ENCODE measurements at regions not wholly inside any gene's neighbourhood (a gene's known extent, or its start where the extent isn't known, plus 50 kb on each side); places are given as distances from the start of the nearest gene placed in this dataset.

DNA sequence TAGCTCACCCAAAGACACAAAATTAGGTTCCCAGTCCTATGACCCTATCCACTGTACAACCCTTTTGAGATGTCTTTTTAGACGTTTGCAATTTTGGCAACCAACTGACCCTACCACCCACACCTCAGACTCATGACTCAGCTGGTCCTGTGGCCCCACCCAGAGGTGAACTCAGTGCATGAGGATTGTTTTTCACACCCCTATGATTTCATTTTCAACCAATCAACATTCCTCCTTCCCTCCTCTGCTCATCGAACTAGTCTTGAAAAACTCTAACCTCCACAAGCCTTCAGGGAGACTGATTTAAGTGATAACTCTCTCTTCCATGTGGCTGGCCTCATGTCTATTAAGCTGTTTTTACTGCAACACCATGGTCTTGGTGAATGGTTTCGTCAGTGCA, 350.7 kb downstream of the UQCRFS1 start:
- intact Hi-C loops (cut with DNase I), result no loop called here
- TF ChIP-seq POLR2A (IDR thresholded peaks at IDR 0.05) (no peak), CTCF (IDR thresholded peaks at IDR 0.05) (no peak), EP300 (IDR thresholded peaks at IDR 0.05) (no peak)
- 41 to 45% (median 42%) methylated on average over 3 of the region's 3 CpGs for WGBS, 3 donors
- Histone ChIP-seq H3K9me3 (no peaks in the 10 kb centered on the region), H3K4me3 (no peak overlapping the region), H3K27ac (no peak overlapping the region), H3K36me3 (no peaks in the 10 kb centered on the region), H3K27me3 (no peaks in the 10 kb centered on the region), H3K4me1 (ENCODE audit: insufficient read depth) (peaks cover 7% of the 10 kb centered on the region)
- no peak for DNase-seq

DNA sequence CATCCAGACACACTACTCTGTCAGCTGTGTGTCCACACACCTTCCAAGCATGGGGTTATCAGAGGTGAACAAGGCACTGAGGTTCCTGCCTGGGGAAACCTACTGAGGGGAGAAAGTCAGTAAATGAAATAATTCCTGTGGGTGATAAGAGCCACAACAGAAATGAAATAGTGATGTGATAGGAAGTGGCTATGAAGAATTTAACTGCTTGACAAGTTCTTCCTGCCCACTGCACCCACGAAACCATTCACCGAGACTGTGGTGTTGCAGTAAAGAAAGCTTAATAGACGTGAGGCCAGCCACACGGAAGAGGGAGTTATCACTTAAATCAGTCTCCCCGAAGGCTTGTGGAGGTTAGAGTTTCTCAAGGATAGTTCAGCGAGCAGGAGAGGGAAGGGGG, 353.1 kb downstream of the UQCRFS1 start:
- no peak overlapping the region for H3K27ac ChIP-seq
- TF ChIP-seq EP300 (IDR thresholded peaks at IDR 0.05) (no peak), CTCF (IDR thresholded peaks at IDR 0.05) (no peak), POLR2A (IDR thresholded peaks at IDR 0.05) (no peak)
- peaks cover 7% of the 10 kb centered on the region for H3K4me1 ChIP-seq (ENCODE audit: insufficient read depth)
- no peaks in the 10 kb centered on the region for H3K36me3 ChIP-seq
- H3K27me3 ChIP-seq, result no peaks in the 10 kb centered on the region
- DNase-seq, result no peak
- intact Hi-C loops (cut with DNase I), result no loop called here
- H3K4me3 ChIP-seq, result no peak overlapping the region
- 67 to 75% (median 75%) methylated on average over 6 of the region's 6 CpGs for WGBS, 3 donors
- H3K9me3 ChIP-seq, result no peaks in the 10 kb centered on the region

DNA sequence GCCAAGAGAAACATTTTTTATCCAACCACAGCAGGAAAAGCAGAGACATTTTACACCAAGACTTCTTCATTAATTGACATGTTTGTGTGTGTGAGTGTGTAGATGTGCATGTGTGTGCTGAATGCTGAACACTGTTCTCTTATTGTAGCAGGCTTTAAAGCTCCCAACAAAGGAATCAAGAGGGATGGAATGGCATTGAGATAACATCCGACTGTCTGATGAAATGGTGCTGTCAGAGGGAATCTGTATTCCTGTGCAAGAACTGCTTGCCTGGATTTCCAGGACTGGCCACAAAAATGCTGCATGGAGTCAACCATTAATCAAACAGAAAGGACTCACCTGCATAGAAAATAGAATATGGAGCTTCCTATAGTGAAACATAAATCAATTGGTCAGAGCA, 354.0 kb downstream of the UQCRFS1 start:
- no peaks in the 10 kb centered on the region for H3K36me3 ChIP-seq
- H3K27ac ChIP-seq, result no peak overlapping the region
- H3K9me3 ChIP-seq, result no peaks in the 10 kb centered on the region
- intact Hi-C loops (cut with DNase I), result no loop called here
- 52 to 82% (median 52%) methylated on average over 1 of the region's 1 CpG for WGBS, 3 donors
- no peak for DNase-seq
- peaks cover 6% of the 10 kb centered on the region for H3K4me1 ChIP-seq (ENCODE audit: insufficient read depth)
- TF ChIP-seq POLR2A (IDR thresholded peaks at IDR 0.05), result no peak
- H3K27me3 ChIP-seq, result no peaks in the 10 kb centered on the region
- no peak overlapping the region for H3K4me3 ChIP-seq

DNA sequence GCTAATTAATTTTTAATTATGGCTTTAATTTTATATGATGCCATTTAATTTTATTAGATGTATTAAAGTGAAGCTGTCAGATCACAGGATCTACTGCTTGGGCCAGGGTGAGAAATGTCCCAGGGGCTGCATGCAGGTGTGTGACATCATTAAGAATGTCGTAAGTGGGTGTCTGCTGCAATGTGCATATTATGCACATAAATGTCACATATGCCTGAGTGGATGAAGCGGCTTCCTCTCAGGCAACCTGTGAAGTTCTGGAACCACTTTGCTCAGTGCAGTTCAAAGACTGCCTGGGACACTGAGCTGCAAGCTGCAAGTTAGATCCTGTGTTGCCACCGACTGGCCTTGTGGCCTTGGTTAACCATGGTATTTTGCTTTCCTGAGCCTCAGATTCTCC, 355.0 kb downstream of the UQCRFS1 start:
- Histone ChIP-seq H3K36me3 (no peaks in the 10 kb centered on the region), H3K27ac (no peak overlapping the region), H3K4me3 (no peak overlapping the region), H3K27me3 (no peaks in the 10 kb centered on the region), H3K4me1 (ENCODE audit: insufficient read depth) (no peaks in the 10 kb centered on the region), H3K9me3 (no peaks in the 10 kb centered on the region)
- WGBS, 3 donors, result 65 to 83% (median 77%) methylated on average over 3 of the region's 3 CpGs
- no peak for DNase-seq
- TF ChIP-seq CTCF (IDR thresholded peaks at IDR 0.05), result no peak
- TF ChIP-seq POLR2A (IDR thresholded peaks at IDR 0.05), result no peak
- TF ChIP-seq EP300 (IDR thresholded peaks at IDR 0.05), result no peak
- intact Hi-C loops (cut with DNase I), result no loop called here

DNA sequence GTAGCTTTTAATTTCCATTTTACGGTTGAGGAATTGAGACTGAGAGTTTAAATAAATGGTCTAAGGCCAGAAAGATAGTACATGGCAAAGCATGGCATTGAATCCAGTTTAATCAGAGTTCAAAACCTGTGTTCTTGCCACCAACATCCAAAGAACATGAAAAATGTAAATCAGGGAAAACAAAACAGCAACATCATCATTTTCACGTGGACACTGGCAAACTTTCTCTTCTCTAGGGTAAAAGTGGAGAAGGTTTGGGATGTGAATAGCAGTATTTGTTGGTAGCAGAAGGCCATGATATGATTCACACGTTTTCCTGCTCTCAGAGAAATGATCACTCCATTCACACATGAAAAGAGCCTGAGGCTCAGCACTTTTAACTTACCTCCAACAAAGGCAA, 357.7 kb downstream of the UQCRFS1 start:
- H3K9me3 ChIP-seq, result no peaks in the 10 kb centered on the region
- 42 to 60% (median 55%) methylated on average over 3 of the region's 3 CpGs for WGBS, 3 donors
- DNase-seq, result no peak
- H3K27ac ChIP-seq, result no peak overlapping the region
- H3K36me3 ChIP-seq, result no peaks in the 10 kb centered on the region
- H3K4me1 ChIP-seq (ENCODE audit: insufficient read depth), result no peaks in the 10 kb centered on the region
- TF ChIP-seq EP300 (IDR thresholded peaks at IDR 0.05) (no peak), POLR2A (IDR thresholded peaks at IDR 0.05) (no peak), CTCF (IDR thresholded peaks at IDR 0.05) (no peak)
- intact Hi-C loops (cut with DNase I), result no loop called here
- H3K27me3 ChIP-seq, result no peaks in the 10 kb centered on the region
- no peak overlapping the region for H3K4me3 ChIP-seq
